A673 (cell line): ENCODE measurements at regions not wholly inside any gene's neighbourhood (a gene's known extent, or its start where the extent isn't known, plus 50 kb on each side); places are given as distances from the start of the nearest gene placed in this dataset.

ENCODE experiments used
- BruUV-seq: library from RNA; stranded (reverse); fragments of 400-500 nt; replicated peaks from 2 replicates; lab custom pipeline; 2021; lab: Mats Ljungman, UMichigan
- CTCF ChIA-PET: fragments of 300-600 bp; sonication (Branson Sonifier 250); formaldehyde crosslinking; loops from one replicate; lab custom pipeline; 2022; ENCODE audit warnings: antibody characterized with exemption; lab: Charles Lee
- POLR2A ChIA-PET: fragments of 300-600 bp; sonication (Branson Sonifier 250); formaldehyde crosslinking; loops from one replicate; lab custom pipeline; 2022; ENCODE audit warnings: antibody characterized with exemption; ENCODE audit not compliant: low non-redundant PET; lab: Charles Lee
- DNase-seq: peaks from one replicate; pipeline ENCODE4 v3.0.0-alpha.2; 2015; ENCODE audit warnings: low spot score
- H3K27ac ChIP-seq: fragments of 200-600 bp; sonication (generic); 2 replicates; pipeline ENCODE4 v1.5.1; 2016; ENCODE audit warnings: mixed run types, low read depth, mild to moderate bottlenecking, mixed read lengths, antibody characterized with exemption, low read length; ENCODE audit not compliant: poor library complexity, severe bottlenecking
- H3K27me3 ChIP-seq: fragments of 200-600 bp; sonication (generic); replicated peaks from 2 replicates; pipeline ENCODE4 v1.6.1; 2017; ENCODE audit warnings: mixed run types, low read depth, mild to moderate bottlenecking, mixed read lengths, antibody characterized with exemption, low read length; ENCODE audit not compliant: insufficient read depth, poor library complexity
- H3K36me3 ChIP-seq: fragments of 200-600 bp; sonication (generic); 2 replicates; pipeline ENCODE4 v1.6.1; 2016; ENCODE audit warnings: mixed run types, mild to moderate bottlenecking, mixed read lengths, antibody characterized with exemption, low read length; ENCODE audit not compliant: insufficient read depth, poor library complexity, severe bottlenecking
- H3K4me1 ChIP-seq: fragments of 200-600 bp; sonication (generic); 2 replicates; pipeline ENCODE4 v1.6.1; 2017; ENCODE audit warnings: mixed run types, mild to moderate bottlenecking, mixed read lengths, antibody characterized with exemption, low read length; ENCODE audit not compliant: insufficient read depth, poor library complexity, severe bottlenecking
- H3K4me3 ChIP-seq: fragments of 200-600 bp; sonication (generic); 2 replicates; pipeline ENCODE4 v1.5.1; 2016; ENCODE audit warnings: low read depth, mixed run types, mild to moderate bottlenecking, mixed read lengths, low read length; ENCODE audit not compliant: poor library complexity, severe bottlenecking
- H3K9me3 ChIP-seq: fragments of 200-600 bp; sonication (generic); 2 replicates; pipeline ENCODE4 v1.6.1; 2016; ENCODE audit warnings: mixed run types, low read depth, mild to moderate bottlenecking, mixed read lengths, antibody characterized with exemption, low read length; ENCODE audit not compliant: poor library complexity, severe bottlenecking
- CTCF ChIP-seq: fragments of 300-800, 200-600 bp; sonication (generic); conservative IDR thresholded peaks from 2 replicates; pipeline ENCODE4 v1.5.1; 2017; ENCODE audit warnings: low read depth, mild to moderate bottlenecking, antibody characterized with exemption, low read length, moderate library complexity, mixed read lengths
- EZH2 ChIP-seq: fragments of 200-600 bp; sonication (generic); IDR thresholded peaks from 2 replicates; pipeline ENCODE4 v1.6.1; 2017; ENCODE audit warnings: borderline replicate concordance, low read depth, mild to moderate bottlenecking, mixed read lengths, antibody characterized with exemption, low read length; ENCODE audit not compliant: poor library complexity, severe bottlenecking
- intact Hi-C: fragments of 100-400 bp; cut with micrococcal nuclease; formaldehyde crosslinking; loops from one replicate; pipeline ENCODE4 v1.10.0; 2022; ENCODE audit not compliant: unreplicated experiment

- H3K9me3 ChIP-seq = no peaks in the 10 kb centered on the region
- intact Hi-C loops = no loop called here
- no peak overlapping the region for H3K27ac ChIP-seq
- no peaks in the 10 kb centered on the region for H3K36me3 ChIP-seq
- no peak for DNase-seq
- no peak overlapping the region for H3K4me3 ChIP-seq
- ChIA-PET POLR2A (no interaction called here), CTCF (no interaction called here)
- BruUV-seq = no TSS peak
- peaks cover 19% of the 10 kb centered on the region for H3K27me3 ChIP-seq
- H3K4me1 ChIP-seq = no peaks in the 10 kb centered on the region
- TF ChIP-seq EZH2 = no peak
- TF ChIP-seq CTCF = no peak
Observed at GRCh38 chr5:125526966-125527365, 780.5 kb upstream of the ZNF608 start.

GRCh38 chr5:125528881-125529280 is 782.4 kb upstream of the ZNF608 start:
- Histone ChIP-seq H3K27me3 (peaks cover 19% of the 10 kb centered on the region), H3K9me3 (no peaks in the 10 kb centered on the region), H3K4me3 (no peak overlapping the region), H3K36me3 (no peaks in the 10 kb centered on the region), H3K4me1 (no peaks in the 10 kb centered on the region), H3K27ac (no peak overlapping the region)
- ChIA-PET CTCF (no interaction called here), POLR2A (no interaction called here)
- no TSS peak for BruUV-seq
- TF ChIP-seq CTCF (no peak), EZH2 (no peak)
- intact Hi-C loops = no loop called here
- DNase-seq = no peak

- Histone ChIP-seq H3K36me3 (no peaks in the 10 kb centered on the region), H3K9me3 (no peaks in the 10 kb centered on the region), H3K27me3 (peaks cover 19% of the 10 kb centered on the region), H3K4me1 (no peaks in the 10 kb centered on the region), H3K27ac (no peak overlapping the region), H3K4me3 (no peak overlapping the region)
- POLR2A ChIA-PET = no interaction called here
- no peak for DNase-seq
- intact Hi-C loops = no loop called here
- CTCF ChIA-PET = no interaction called here
- BruUV-seq = no TSS peak
- TF ChIP-seq EZH2 (no peak), CTCF (no peak)
Observed at GRCh38 chr5:125530833-125531615, 784.6 kb upstream of the ZNF608 start.
